Neural progenitor cell (in vitro differentiated cells): ENCODE measurements at regions not wholly inside any gene's neighbourhood (a gene's known extent, or its start where the extent isn't known, plus 50 kb on each side); places are given as distances from the start of the nearest gene placed in this dataset.

Experiments
- DNase-seq: peaks from one replicate; pipeline ENCODE4 v3.0.0-alpha.2; 2016; ENCODE audit warnings: low spot score
- H2AFZ ChIP-seq: fragments of 200-600 bp; sonication (generic); replicated peaks from 2 replicates; pipeline ENCODE4 v1.6.1; 2016; ENCODE audit warnings: antibody characterized with exemption
- H3F3A ChIP-seq: fragments of 200-600 bp; sonication (generic); 2 replicates; pipeline ENCODE4 v1.6.1; 2016; ENCODE audit warnings: antibody characterized with exemption, low read depth
- H3K27ac ChIP-seq: fragments of 200-600 bp; sonication (generic); 2 replicates; pipeline ENCODE4 v1.5.1; 2016; ENCODE audit warnings: mild to moderate bottlenecking
- H3K27me3 ChIP-seq: fragments of 200-600 bp; sonication (generic); 2 replicates; pipeline ENCODE4 v1.6.1; 2016; ENCODE audit warnings: mild to moderate bottlenecking, moderate library complexity
- H3K36me3 ChIP-seq: fragments of 200-600 bp; sonication (generic); 2 replicates; pipeline ENCODE4 v1.5.1; 2016
- H3K4me1 ChIP-seq: fragments of 200-600 bp; sonication (generic); 2 replicates; pipeline ENCODE4 v1.6.1; 2016; ENCODE audit warnings: mixed run types
- H3K4me2 ChIP-seq: fragments of 200-600 bp; sonication (generic); 2 replicates; pipeline ENCODE4 v1.6.1; 2016
- H3K4me3 ChIP-seq: fragments of 200-600 bp; sonication (generic); 2 replicates; pipeline ENCODE4 v1.5.1; 2016
- H3K79me2 ChIP-seq: fragments of 200-600 bp; sonication (generic); 2 replicates; pipeline ENCODE4 v1.6.1; 2016; ENCODE audit warnings: low read depth
- H3K9ac ChIP-seq: fragments of 200-600 bp; sonication (generic); 2 replicates; pipeline ENCODE4 v1.6.1; 2016
- H3K9me3 ChIP-seq: fragments of 200-600 bp; sonication (generic); 2 replicates; pipeline ENCODE4 v1.5.1; 2016; ENCODE audit warnings: low read depth
- H4K20me1 ChIP-seq: fragments of 200-600 bp; sonication (generic); 2 replicates; pipeline ENCODE4 v1.6.1; 2016; ENCODE audit warnings: low read depth
- H3K27ac Mint-ChIP-seq: 3 replicates; pipeline ENCODE4 v1.8.0; 2021; ENCODE audit warnings: mixed read lengths
- H3K27me3 Mint-ChIP-seq: 2 replicates; pipeline ENCODE4 v1.8.0; 2022; ENCODE audit warnings: low read depth, mild to moderate bottlenecking, inconsistent platforms, moderate library complexity, mixed read lengths; ENCODE audit not compliant: insufficient read depth
- H3K36me3 Mint-ChIP-seq: 3 replicates; pipeline ENCODE4 v1.8.0; 2021; ENCODE audit warnings: mixed read lengths
- H3K4me1 Mint-ChIP-seq: 3 replicates; pipeline ENCODE4 v1.8.0; 2021; ENCODE audit warnings: mixed read lengths
- H3K4me3 Mint-ChIP-seq: 3 replicates; pipeline ENCODE4 v1.8.0; 2021; ENCODE audit warnings: mild to moderate bottlenecking, moderate library complexity, mixed read lengths
- H3K9me3 Mint-ChIP-seq: 3 replicates; pipeline ENCODE4 v1.8.0; 2020; ENCODE audit warnings: mixed read lengths
- EZH2 ChIP-seq: fragments of 200-600 bp; sonication (generic); IDR thresholded peaks from 2 replicates; pipeline ENCODE4 v1.6.1; 2017; ENCODE audit warnings: antibody characterized with exemption, mild to moderate bottlenecking, moderate library complexity
- EZH2phosphoT487 ChIP-seq: fragments of 200-600 bp; sonication (generic); IDR thresholded peaks from 2 replicates; pipeline ENCODE4 v1.6.1; 2017; ENCODE audit warnings: antibody characterized with exemption
- TF ChIP-seq, protein P1 (sequence below): fragments of 200-600 bp; sonication (generic); IDR thresholded peaks from 2 replicates; pipeline ENCODE4 v1.5.1; 2017; ENCODE audit warnings: antibody characterized with exemption, mild to moderate bottlenecking

DNA sequence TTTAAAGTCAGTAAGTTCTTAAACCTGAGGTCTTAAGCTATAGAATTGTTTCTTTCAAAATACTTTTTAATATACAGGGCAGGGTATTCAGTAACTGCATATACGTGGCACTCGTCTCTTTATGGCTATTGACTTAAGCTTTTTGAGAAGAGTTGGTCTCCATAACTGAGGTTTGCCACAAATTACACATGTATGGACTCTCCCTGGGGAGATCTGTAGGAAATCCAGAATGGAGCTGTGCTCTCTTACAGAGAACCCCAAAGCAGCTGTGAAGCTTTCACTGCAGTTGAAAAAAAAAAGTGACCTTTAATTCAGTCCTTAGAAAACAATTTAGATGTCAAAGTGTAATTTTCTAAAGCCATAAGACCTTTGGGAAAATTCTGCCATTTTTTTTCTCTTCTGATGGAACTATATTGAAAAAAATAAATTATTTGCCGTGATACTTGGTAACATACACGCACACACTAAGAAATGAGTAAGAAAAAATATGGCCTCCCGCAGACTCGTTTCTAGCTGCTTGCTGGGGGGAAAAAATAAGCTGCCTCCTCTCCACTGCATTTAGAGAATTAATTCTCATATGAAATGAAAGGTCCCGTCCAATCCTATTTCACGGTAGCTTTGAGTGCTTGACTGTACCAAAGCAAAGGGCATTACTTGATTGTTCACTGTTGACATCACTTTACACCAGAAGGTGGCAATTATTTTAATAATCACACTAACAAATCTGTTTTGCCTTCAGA is 159.4 kb upstream of the TENM3 start:
- no peaks in the 10 kb centered on the region for H4K20me1 ChIP-seq
- no peaks in the 10 kb centered on the region for H3K79me2 ChIP-seq
- H3K27ac ChIP-seq = no peak overlapping the region
- no peaks in the 10 kb centered on the region for H3K27me3 ChIP-seq
- H3K27ac Mint-ChIP-seq = peak overlapping the region; percentile 89
- H3K4me3 Mint-ChIP-seq = peak overlapping the region; percentile 74
- no peak overlapping the region for H3K4me3 ChIP-seq
- H3K36me3 Mint-ChIP-seq = peaks cover 17% of the 10 kb centered on the region
- TF ChIP-seq EZH2phosphoT487 (no peak), EZH2 (no peak)
- TF ChIP-seq, protein P1, sequence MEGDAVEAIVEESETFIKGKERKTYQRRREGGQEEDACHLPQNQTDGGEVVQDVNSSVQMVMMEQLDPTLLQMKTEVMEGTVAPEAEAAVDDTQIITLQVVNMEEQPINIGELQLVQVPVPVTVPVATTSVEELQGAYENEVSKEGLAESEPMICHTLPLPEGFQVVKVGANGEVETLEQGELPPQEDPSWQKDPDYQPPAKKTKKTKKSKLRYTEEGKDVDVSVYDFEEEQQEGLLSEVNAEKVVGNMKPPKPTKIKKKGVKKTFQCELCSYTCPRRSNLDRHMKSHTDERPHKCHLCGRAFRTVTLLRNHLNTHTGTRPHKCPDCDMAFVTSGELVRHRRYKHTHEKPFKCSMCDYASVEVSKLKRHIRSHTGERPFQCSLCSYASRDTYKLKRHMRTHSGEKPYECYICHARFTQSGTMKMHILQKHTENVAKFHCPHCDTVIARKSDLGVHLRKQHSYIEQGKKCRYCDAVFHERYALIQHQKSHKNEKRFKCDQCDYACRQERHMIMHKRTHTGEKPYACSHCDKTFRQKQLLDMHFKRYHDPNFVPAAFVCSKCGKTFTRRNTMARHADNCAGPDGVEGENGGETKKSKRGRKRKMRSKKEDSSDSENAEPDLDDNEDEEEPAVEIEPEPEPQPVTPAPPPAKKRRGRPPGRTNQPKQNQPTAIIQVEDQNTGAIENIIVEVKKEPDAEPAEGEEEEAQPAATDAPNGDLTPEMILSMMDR = no peak
- H3F3A ChIP-seq = peaks cover 4% of the 10 kb centered on the region
- peaks cover 53% of the 10 kb centered on the region for H3K4me1 Mint-ChIP-seq
- no peak for DNase-seq
- H3K9ac ChIP-seq = no peak overlapping the region
- H3K9me3 Mint-ChIP-seq = peaks cover 15% of the 10 kb centered on the region
- H3K27me3 Mint-ChIP-seq = peaks cover 3% of the 10 kb centered on the region
- H2AFZ ChIP-seq = no peak overlapping the region
- H3K4me2 ChIP-seq = peak overlapping the region; percentile 20
- H3K4me1 ChIP-seq = peaks cover 27% of the 10 kb centered on the region
- H3K36me3 ChIP-seq = no peaks in the 10 kb centered on the region
- no peaks in the 10 kb centered on the region for H3K9me3 ChIP-seq

DNA sequence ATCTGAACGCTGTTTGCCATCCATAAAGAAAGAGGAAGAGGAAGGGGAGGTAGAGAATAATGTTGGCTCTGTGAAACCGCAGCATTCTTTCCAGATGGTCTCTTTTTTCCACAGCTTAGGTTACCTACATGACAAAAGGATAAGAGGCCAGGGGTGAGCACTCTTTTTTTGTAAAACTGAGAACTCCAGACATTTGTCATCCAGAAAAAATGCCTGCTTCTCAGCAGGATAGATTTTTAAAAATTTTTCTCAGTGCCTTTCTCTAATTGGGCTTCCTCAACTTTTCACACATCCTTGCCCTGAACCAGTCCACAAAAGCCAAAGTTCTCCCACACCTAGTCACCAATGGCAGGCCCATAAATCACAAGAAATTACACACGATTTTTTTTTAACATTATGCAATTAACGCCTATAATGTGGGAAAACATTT is 158.1 kb upstream of the TENM3 start:
- H3K27ac ChIP-seq = no peak overlapping the region
- no peak overlapping the region for H3K4me3 ChIP-seq
- no peak overlapping the region for H2AFZ ChIP-seq
- peak; percentile 18 for DNase-seq
- Mint-ChIP-seq H3K4me1 (peaks cover 61% of the 10 kb centered on the region), H3K4me3 (peak overlapping the region; percentile 74), H3K27ac (peak overlapping the region; percentile 99), H3K9me3 (peaks cover 15% of the 10 kb centered on the region), H3K27me3 (peaks cover 5% of the 10 kb centered on the region), H3K36me3 (peaks cover 11% of the 10 kb centered on the region)
- no peaks in the 10 kb centered on the region for H3K27me3 ChIP-seq
- H3K4me2 ChIP-seq = peak overlapping the region; percentile 33
- TF ChIP-seq EZH2 = no peak
- TF ChIP-seq, protein P1 = no peak
- TF ChIP-seq EZH2phosphoT487 = no peak
- H3K9me3 ChIP-seq = no peaks in the 10 kb centered on the region
- no peaks in the 10 kb centered on the region for H3K79me2 ChIP-seq
- no peak overlapping the region for H3K9ac ChIP-seq
- peaks cover 4% of the 10 kb centered on the region for H3F3A ChIP-seq
- H4K20me1 ChIP-seq = no peaks in the 10 kb centered on the region
- peaks cover 27% of the 10 kb centered on the region for H3K4me1 ChIP-seq
- no peaks in the 10 kb centered on the region for H3K36me3 ChIP-seq

DNA sequence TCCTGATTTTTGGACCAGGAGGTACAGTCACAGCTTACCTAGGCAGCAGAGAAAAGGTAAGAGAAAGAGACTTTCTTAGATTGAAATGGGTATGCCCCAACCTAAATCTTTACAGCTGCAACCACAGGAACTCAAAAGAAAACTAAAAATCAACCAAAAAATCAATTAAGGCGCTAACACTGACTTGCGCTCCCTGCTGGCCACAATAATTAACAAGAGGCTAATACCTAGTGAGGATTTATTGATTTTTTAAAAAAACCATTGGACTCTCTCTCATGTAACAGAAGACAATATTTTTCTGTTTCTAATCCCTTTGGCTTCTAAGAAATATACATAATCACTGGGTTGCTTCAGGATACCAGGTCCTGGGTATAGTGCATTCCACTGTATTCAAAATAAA is 153.9 kb upstream of the TENM3 start:
- Histone ChIP-seq H3F3A (peaks cover 4% of the 10 kb centered on the region), H3K27ac (no peak overlapping the region), H4K20me1 (no peaks in the 10 kb centered on the region), H3K4me3 (no peak overlapping the region), H3K9me3 (no peaks in the 10 kb centered on the region), H3K27me3 (no peaks in the 10 kb centered on the region), H3K4me2 (no peak overlapping the region), H3K9ac (no peak overlapping the region), H2AFZ (no peak overlapping the region), H3K79me2 (no peaks in the 10 kb centered on the region), H3K36me3 (no peaks in the 10 kb centered on the region), H3K4me1 (peaks cover 16% of the 10 kb centered on the region)
- peaks cover 54% of the 10 kb centered on the region for H3K4me1 Mint-ChIP-seq
- TF ChIP-seq EZH2phosphoT487 = no peak
- TF ChIP-seq, protein P1 = peak; percentile 67
- H3K27me3 Mint-ChIP-seq = peaks cover 2% of the 10 kb centered on the region
- H3K27ac Mint-ChIP-seq = no peak overlapping the region
- peaks cover 3% of the 10 kb centered on the region for H3K36me3 Mint-ChIP-seq
- peaks cover 6% of the 10 kb centered on the region for H3K9me3 Mint-ChIP-seq
- DNase-seq = peak; percentile 25
- H3K4me3 Mint-ChIP-seq = no peak overlapping the region
